ENCODE measurements at regions not wholly inside any gene's neighbourhood (a gene's known extent, or its start where the extent isn't known, plus 50 kb on each side); places are given as distances from the start of the nearest gene placed in this dataset.

GRCh38 chr1:209130886-209131285 is 452.6 kb upstream of the CAMK1G start:
- ChIA-PET CTCF (no interaction called here), POLR2A (no interaction called here)
- no peak overlapping the region for H3K4me3 Mint-ChIP-seq
- no peaks in the 10 kb centered on the region for H3K9me3 Mint-ChIP-seq
- H3K36me3 Mint-ChIP-seq (ENCODE audit: low read depth): no peaks in the 10 kb centered on the region
- no peaks in the 10 kb centered on the region for H3K4me1 Mint-ChIP-seq (ENCODE audit: low read depth)
- intact Hi-C loops (cut with micrococcal nuclease): no loop called here
- no peak for DNase-seq
- no peak for ATAC-seq
- no peak overlapping the region for H3K27ac Mint-ChIP-seq
- TF ChIP-seq, protein P1, sequence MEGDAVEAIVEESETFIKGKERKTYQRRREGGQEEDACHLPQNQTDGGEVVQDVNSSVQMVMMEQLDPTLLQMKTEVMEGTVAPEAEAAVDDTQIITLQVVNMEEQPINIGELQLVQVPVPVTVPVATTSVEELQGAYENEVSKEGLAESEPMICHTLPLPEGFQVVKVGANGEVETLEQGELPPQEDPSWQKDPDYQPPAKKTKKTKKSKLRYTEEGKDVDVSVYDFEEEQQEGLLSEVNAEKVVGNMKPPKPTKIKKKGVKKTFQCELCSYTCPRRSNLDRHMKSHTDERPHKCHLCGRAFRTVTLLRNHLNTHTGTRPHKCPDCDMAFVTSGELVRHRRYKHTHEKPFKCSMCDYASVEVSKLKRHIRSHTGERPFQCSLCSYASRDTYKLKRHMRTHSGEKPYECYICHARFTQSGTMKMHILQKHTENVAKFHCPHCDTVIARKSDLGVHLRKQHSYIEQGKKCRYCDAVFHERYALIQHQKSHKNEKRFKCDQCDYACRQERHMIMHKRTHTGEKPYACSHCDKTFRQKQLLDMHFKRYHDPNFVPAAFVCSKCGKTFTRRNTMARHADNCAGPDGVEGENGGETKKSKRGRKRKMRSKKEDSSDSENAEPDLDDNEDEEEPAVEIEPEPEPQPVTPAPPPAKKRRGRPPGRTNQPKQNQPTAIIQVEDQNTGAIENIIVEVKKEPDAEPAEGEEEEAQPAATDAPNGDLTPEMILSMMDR (IDR thresholded peaks at IDR 0.05): no peak
- H3K27me3 Mint-ChIP-seq: no peaks in the 10 kb centered on the region

- intact Hi-C loops (cut with micrococcal nuclease): no loop called here
- Mint-ChIP-seq H3K4me3 (no peak overlapping the region), H3K4me1 (ENCODE audit: low read depth) (no peaks in the 10 kb centered on the region), H3K9me3 (no peaks in the 10 kb centered on the region), H3K27me3 (no peaks in the 10 kb centered on the region), H3K27ac (no peak overlapping the region), H3K36me3 (ENCODE audit: low read depth) (no peaks in the 10 kb centered on the region)
- ChIA-PET CTCF (no interaction called here), POLR2A (no interaction called here)
- DNase-seq: no peak
- TF ChIP-seq, protein P1 (IDR thresholded peaks at IDR 0.05): no peak
- ATAC-seq: no peak
These were observed 450.6 kb upstream of the CAMK1G start for GRCh38 chr1:209132736-209133467.

GRCh38 chr1:209134001-209134400 is 449.5 kb upstream of the CAMK1G start:
- Mint-ChIP-seq H3K9me3 (no peaks in the 10 kb centered on the region), H3K36me3 (ENCODE audit: low read depth) (no peaks in the 10 kb centered on the region), H3K4me3 (no peak overlapping the region), H3K27me3 (no peaks in the 10 kb centered on the region), H3K4me1 (ENCODE audit: low read depth) (no peaks in the 10 kb centered on the region), H3K27ac (no peak overlapping the region)
- intact Hi-C loops (cut with micrococcal nuclease): no loop called here
- ChIA-PET POLR2A (no interaction called here), CTCF (no interaction called here)
- TF ChIP-seq, protein P1 (IDR thresholded peaks at IDR 0.05): no peak
- no peak for ATAC-seq
- no peak for DNase-seq

DNA sequence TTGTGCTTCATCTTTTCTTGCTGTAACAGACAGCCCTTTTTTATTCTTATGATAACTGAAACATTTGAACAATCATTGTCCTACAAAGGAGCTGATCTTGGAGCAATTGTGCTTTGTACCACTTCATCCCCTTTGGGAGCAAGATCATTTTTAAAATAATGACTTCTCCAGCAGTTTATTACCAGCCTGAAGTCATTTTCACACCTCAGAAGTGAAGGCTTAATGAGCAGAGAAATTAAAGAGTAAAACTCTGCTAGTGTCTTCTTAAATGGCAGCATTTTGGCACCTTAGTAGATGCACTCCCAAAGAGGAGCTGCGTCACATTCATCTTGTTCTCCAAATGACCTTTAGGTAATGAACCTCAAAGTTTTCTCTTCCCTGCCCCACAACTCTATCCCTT is 439.6 kb upstream of the CAMK1G start:
- CTCF ChIA-PET: no interaction called here
- TF ChIP-seq, protein P1 (IDR thresholded peaks at IDR 0.05): no peak
- ATAC-seq (no peak), DNase-seq (no peak)
- H3K9me3 Mint-ChIP-seq: no peaks in the 10 kb centered on the region
- no peaks in the 10 kb centered on the region for H3K4me1 Mint-ChIP-seq (ENCODE audit: low read depth)
- H3K27ac Mint-ChIP-seq: no peak overlapping the region
- POLR2A ChIA-PET: no interaction called here
- H3K36me3 Mint-ChIP-seq (ENCODE audit: low read depth): no peaks in the 10 kb centered on the region
- H3K4me3 Mint-ChIP-seq: no peak overlapping the region
- no peaks in the 10 kb centered on the region for H3K27me3 Mint-ChIP-seq
- intact Hi-C loops (cut with micrococcal nuclease): no loop called here

DNA sequence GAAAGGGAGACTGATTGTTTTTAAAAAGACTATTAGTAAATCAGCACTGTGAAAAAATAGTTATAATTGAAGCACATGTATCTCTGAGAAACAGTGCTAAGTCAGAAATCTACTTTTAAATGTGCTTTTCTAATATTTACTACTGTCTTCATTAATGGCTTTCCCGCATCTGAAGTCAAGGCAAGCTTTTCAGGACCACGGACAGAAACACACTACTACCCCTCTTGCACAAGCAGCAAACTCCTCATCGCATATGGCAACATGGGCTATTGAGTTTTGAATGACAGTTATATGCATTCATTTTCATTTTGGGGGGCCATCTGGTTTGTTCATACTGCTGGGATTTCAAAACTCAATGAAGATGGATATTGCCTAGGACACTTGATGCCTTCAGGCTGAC is 433.4 kb upstream of the CAMK1G start:
- POLR2A ChIA-PET: no interaction called here

More for the DNA sequence above, 433.4 kb upstream of the CAMK1G start:
- no peak overlapping the region for H3K27ac Mint-ChIP-seq
- DNase-seq (peak; percentile 8), ATAC-seq (no peak)
- TF ChIP-seq, protein P1 (IDR thresholded peaks at IDR 0.05): no peak
- CTCF ChIA-PET: no interaction called here
- H3K36me3 Mint-ChIP-seq (ENCODE audit: low read depth): no peaks in the 10 kb centered on the region
- no peak overlapping the region for H3K4me3 Mint-ChIP-seq
- H3K27me3 Mint-ChIP-seq: no peaks in the 10 kb centered on the region
- intact Hi-C loops (cut with micrococcal nuclease): no loop called here
- H3K4me1 Mint-ChIP-seq (ENCODE audit: low read depth): no peaks in the 10 kb centered on the region
- no peaks in the 10 kb centered on the region for H3K9me3 Mint-ChIP-seq
